IPS-18a (cell line): ENCODE measurements at regions not wholly inside any gene's neighbourhood (a gene's known extent, or its start where the extent isn't known, plus 50 kb on each side); places are given as distances from the start of the nearest gene placed in this dataset.
"Not testable (repeated sequence)": the region's sequence is repeated elsewhere in the genome, so short reads cannot be mapped to it uniquely, and the experiment has no call there.

ENCODE experiments used
- H3K27ac ChIP-seq: one replicate; pipeline ENCODE4 v1.5.1; 2013; ENCODE audit warnings: low read length
- H3K27me3 ChIP-seq: one replicate; pipeline ENCODE4 v1.6.1; 2013; ENCODE audit warnings: mild to moderate bottlenecking, low read length; ENCODE audit not compliant: control insufficient read depth, insufficient read depth
- H3K36me3 ChIP-seq: one replicate; pipeline ENCODE4 v1.6.1; 2013; ENCODE audit warnings: low read depth, low read length; ENCODE audit not compliant: control insufficient read depth
- H3K4me1 ChIP-seq: one replicate; pipeline ENCODE4 v1.6.1; 2013; ENCODE audit warnings: low read depth, low read length; ENCODE audit not compliant: control insufficient read depth
- H3K4me3 ChIP-seq: one replicate; pipeline ENCODE4 v1.5.1; 2013; ENCODE audit warnings: low read length
- H3K9ac ChIP-seq: one replicate; pipeline ENCODE4 v1.6.1; 2013; ENCODE audit warnings: mild to moderate bottlenecking, low read length, moderate library complexity
- H3K9me3 ChIP-seq: one replicate; pipeline ENCODE4 v1.6.1; 2013; ENCODE audit warnings: low read depth, low read length; ENCODE audit not compliant: control insufficient read depth

- Histone ChIP-seq H3K4me1 (no peaks in the 10 kb centered on the region), H3K4me3 (no peak overlapping the region)
Observed at GRCh38 chr19:28595722-28596480, 617.0 kb downstream of the UQCRFS1 start.

GRCh38 chr19:28594737-28595136, 618.2 kb downstream of the UQCRFS1 start:
- no peaks in the 10 kb centered on the region for H3K4me1 ChIP-seq
- no peaks in the 10 kb centered on the region for H3K9me3 ChIP-seq
- no peak overlapping the region for H3K9ac ChIP-seq
- H3K4me3 ChIP-seq, result no peak overlapping the region
- no peaks in the 10 kb centered on the region for H3K36me3 ChIP-seq
- no peak overlapping the region for H3K27ac ChIP-seq
- no peaks in the 10 kb centered on the region for H3K27me3 ChIP-seq

More at GRCh38 chr19:28595722-28596480, 617.0 kb downstream of the UQCRFS1 start:
- Histone ChIP-seq H3K9ac (no peak overlapping the region), H3K27me3 (no peaks in the 10 kb centered on the region), H3K27ac (no peak overlapping the region), H3K9me3 (no peaks in the 10 kb centered on the region), H3K36me3 (no peaks in the 10 kb centered on the region)

- not testable (repeated sequence) for H3K4me1 ChIP-seq, H3K36me3 ChIP-seq, H3K9me3 ChIP-seq, H3K9ac ChIP-seq, H3K27me3 ChIP-seq, H3K27ac ChIP-seq, H3K4me3 ChIP-seq
Observed at GRCh38 chr19:28589991-28590411, 623.0 kb downstream of the UQCRFS1 start.

- no peak overlapping the region for H3K4me3 ChIP-seq
Observed at GRCh38 chr19:28586474-28586873, 626.5 kb downstream of the UQCRFS1 start.

GRCh38 chr19:28585796-28586195, 627.2 kb downstream of the UQCRFS1 start:
- Histone ChIP-seq H3K4me1 (peaks cover 24% of the 10 kb centered on the region), H3K36me3 (no peaks in the 10 kb centered on the region), H3K4me3 (no peak overlapping the region), H3K27me3 (no peaks in the 10 kb centered on the region), H3K9ac (no peak overlapping the region), H3K9me3 (no peaks in the 10 kb centered on the region), H3K27ac (no peak overlapping the region)

More at GRCh38 chr19:28586474-28586873, 626.5 kb downstream of the UQCRFS1 start:
- Histone ChIP-seq H3K27ac (no peak overlapping the region), H3K27me3 (no peaks in the 10 kb centered on the region), H3K4me1 (peaks cover 19% of the 10 kb centered on the region), H3K9me3 (no peaks in the 10 kb centered on the region), H3K36me3 (no peaks in the 10 kb centered on the region), H3K9ac (no peak overlapping the region)

- H3K27me3 ChIP-seq, result no peaks in the 10 kb centered on the region
- no peaks in the 10 kb centered on the region for H3K9me3 ChIP-seq
- H3K9ac ChIP-seq, result no peak overlapping the region
Observed at GRCh38 chr19:28583713-28584112, 629.2 kb downstream of the UQCRFS1 start.

GRCh38 chr19:28583242-28583641, 629.7 kb downstream of the UQCRFS1 start:
- H3K27ac ChIP-seq, result no peak overlapping the region
- no peaks in the 10 kb centered on the region for H3K36me3 ChIP-seq

More at GRCh38 chr19:28583713-28584112, 629.2 kb downstream of the UQCRFS1 start:
- Histone ChIP-seq H3K36me3 (no peaks in the 10 kb centered on the region), H3K27ac (no peak overlapping the region), H3K4me3 (no peak overlapping the region), H3K4me1 (peaks cover 32% of the 10 kb centered on the region)

GRCh38 chr19:28582796-28583195, 630.2 kb downstream of the UQCRFS1 start:
- no peaks in the 10 kb centered on the region for H3K36me3 ChIP-seq

More at GRCh38 chr19:28583242-28583641, 629.7 kb downstream of the UQCRFS1 start:
- Histone ChIP-seq H3K9me3 (no peaks in the 10 kb centered on the region), H3K4me3 (no peak overlapping the region), H3K9ac (no peak overlapping the region), H3K27me3 (no peaks in the 10 kb centered on the region), H3K4me1 (peaks cover 32% of the 10 kb centered on the region)

GRCh38 chr19:28582344-28582743, 630.6 kb downstream of the UQCRFS1 start:
- Histone ChIP-seq H3K9me3 (no peaks in the 10 kb centered on the region), H3K36me3 (no peaks in the 10 kb centered on the region), H3K4me3 (no peak overlapping the region), H3K27ac (no peak overlapping the region), H3K27me3 (no peaks in the 10 kb centered on the region), H3K4me1 (peaks cover 32% of the 10 kb centered on the region), H3K9ac (no peak overlapping the region)

More at GRCh38 chr19:28582796-28583195, 630.2 kb downstream of the UQCRFS1 start:
- Histone ChIP-seq H3K27ac (no peak overlapping the region), H3K9me3 (no peaks in the 10 kb centered on the region), H3K27me3 (no peaks in the 10 kb centered on the region), H3K4me3 (no peak overlapping the region), H3K9ac (no peak overlapping the region), H3K4me1 (peaks cover 32% of the 10 kb centered on the region)

GRCh38 chr19:28581468-28581770, 631.5 kb downstream of the UQCRFS1 start:
- no peaks in the 10 kb centered on the region for H3K9me3 ChIP-seq
- H3K4me3 ChIP-seq, result no peak overlapping the region
- no peaks in the 10 kb centered on the region for H3K36me3 ChIP-seq
- H3K9ac ChIP-seq, result no peak overlapping the region
- H3K27me3 ChIP-seq, result no peaks in the 10 kb centered on the region
- H3K4me1 ChIP-seq, result peaks cover 32% of the 10 kb centered on the region
- H3K27ac ChIP-seq, result no peak overlapping the region

GRCh38 chr19:28578786-28579505, 634.0 kb downstream of the UQCRFS1 start:
- Histone ChIP-seq H3K9me3 (no peaks in the 10 kb centered on the region), H3K27ac (no peak overlapping the region), H3K36me3 (no peaks in the 10 kb centered on the region), H3K27me3 (no peaks in the 10 kb centered on the region), H3K4me3 (no peak overlapping the region), H3K4me1 (peaks cover 32% of the 10 kb centered on the region), H3K9ac (no peak overlapping the region)

- no peaks in the 10 kb centered on the region for H3K36me3 ChIP-seq
- no peaks in the 10 kb centered on the region for H3K27me3 ChIP-seq
- no peak overlapping the region for H3K27ac ChIP-seq
- no peak overlapping the region for H3K4me3 ChIP-seq
- no peaks in the 10 kb centered on the region for H3K9me3 ChIP-seq
- no peak overlapping the region for H3K9ac ChIP-seq
- peaks cover 28% of the 10 kb centered on the region for H3K4me1 ChIP-seq
Observed at GRCh38 chr19:28578208-28578607, 634.7 kb downstream of the UQCRFS1 start.
